ENCODE measurements at regions not wholly inside any gene's neighbourhood (a gene's known extent, or its start where the extent isn't known, plus 50 kb on each side); places are given as distances from the start of the nearest gene placed in this dataset.

GRCh38 chr7:67947646-67948045 is 951.0 kb downstream of the TYW1 start:
- TF ChIP-seq ZNF146 (tag by site-specific recombination; IDR thresholded peaks at IDR 0.05) = no peak
- no peak for TF ChIP-seq CTCF (tag by site-specific recombination; IDR thresholded peaks at IDR 0.05)
- TF ChIP-seq PRDM6 (tag by site-specific recombination; IDR thresholded peaks at IDR 0.05) = no peak
- no peak for TF ChIP-seq ZNF2 (tag by site-specific recombination; IDR thresholded peaks at IDR 0.05)
- TF ChIP-seq MYNN (tag by site-specific recombination; IDR thresholded peaks at IDR 0.05; ENCODE audit: borderline replicate concordance) = no peak
- no peak for TF ChIP-seq ZNF449 (tag by site-specific recombination; IDR thresholded peaks at IDR 0.05)
- no peak for TF ChIP-seq HOXD13 (CRISPR knock-in tag; IDR thresholded peaks at IDR 0.05; ENCODE audit: borderline replicate concordance)
- no peak for TF ChIP-seq ZNF114 (tag by site-specific recombination; IDR thresholded peaks at IDR 0.05)
- no peak for TF ChIP-seq ZBTB6 (tag by site-specific recombination; IDR thresholded peaks at IDR 0.05)
- no peak for TF ChIP-seq ZNF423 (tag by site-specific recombination; IDR thresholded peaks at IDR 0.05)
- TF ChIP-seq ZNF549 (tag by site-specific recombination; IDR thresholded peaks at IDR 0.05) = no peak
- no peak for TF ChIP-seq ZNF561 (tag by site-specific recombination; IDR thresholded peaks at IDR 0.05; ENCODE audit: borderline replicate concordance)
- no peak for TF ChIP-seq ZSCAN30 (tag by site-specific recombination; IDR thresholded peaks at IDR 0.05)

Measured in HEK293 (cell line).